ENCODE measurements at regions not wholly inside any gene's neighbourhood (a gene's known extent, or its start where the extent isn't known, plus 50 kb on each side); places are given as distances from the start of the nearest gene placed in this dataset.
A peak's percentile ranks its signal among the peaks of the same experiment; 100 is the strongest.

DNA sequence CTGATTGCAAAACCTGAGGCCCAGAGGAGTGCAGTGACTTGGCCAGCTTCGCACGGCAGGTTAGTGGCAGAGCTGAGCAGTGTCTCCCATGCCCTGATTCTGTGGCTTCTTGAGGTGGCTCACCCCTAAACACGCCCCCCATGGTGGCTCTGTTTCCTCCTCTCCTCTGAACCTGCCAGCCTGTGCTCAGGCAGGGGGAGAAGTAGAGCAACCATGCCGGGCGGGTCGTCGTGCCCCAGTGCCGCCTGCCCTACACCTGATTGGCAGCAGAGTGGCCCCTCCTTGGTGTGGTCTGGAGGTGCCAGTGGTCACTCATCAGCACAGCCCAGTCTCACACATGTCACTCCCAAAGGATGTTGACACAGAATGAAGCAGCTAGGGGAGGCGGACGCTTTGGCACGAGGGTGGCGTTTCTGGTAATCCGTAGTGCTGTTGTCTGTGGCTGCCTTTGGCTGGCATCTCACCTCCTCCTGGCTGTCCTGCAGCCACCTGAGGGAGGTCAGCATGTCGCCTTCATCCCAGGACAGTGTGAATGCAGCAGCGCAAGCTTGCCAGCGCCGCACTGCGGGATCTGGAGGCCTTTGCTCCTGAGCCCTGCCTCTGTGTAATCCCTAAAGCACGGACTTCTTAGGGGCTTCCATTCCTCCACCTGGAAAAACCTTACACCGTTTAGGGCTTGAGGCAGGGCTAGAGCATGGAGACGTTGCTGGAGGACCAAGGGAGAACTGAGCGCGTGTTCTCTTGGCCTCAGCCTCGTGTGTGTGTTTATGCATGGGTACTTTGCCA lies 294.7 kb downstream of the SEC14L1 start:
- DNase-seq, result no peak

DNA sequence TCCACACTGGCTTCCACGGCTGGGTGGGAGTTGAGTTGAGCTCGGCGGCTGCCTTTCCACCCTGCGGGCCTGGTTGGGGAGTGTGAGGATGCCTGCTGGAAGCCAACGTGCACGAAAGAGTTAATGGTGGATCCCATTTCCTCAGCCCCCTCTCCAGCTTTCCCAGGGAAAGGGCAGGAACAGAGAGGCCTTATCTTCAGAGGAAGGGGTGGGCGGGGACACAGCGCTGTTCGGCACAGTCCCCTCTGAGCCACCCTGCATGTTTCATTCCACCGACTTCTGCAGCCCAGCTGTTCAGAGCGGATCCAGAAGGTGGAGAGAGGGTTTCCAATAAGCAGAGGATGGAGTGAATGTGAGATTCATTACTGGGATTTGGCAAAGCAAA lies 295.3 kb downstream of the SEC14L1 start:
- no peak for DNase-seq

DNA sequence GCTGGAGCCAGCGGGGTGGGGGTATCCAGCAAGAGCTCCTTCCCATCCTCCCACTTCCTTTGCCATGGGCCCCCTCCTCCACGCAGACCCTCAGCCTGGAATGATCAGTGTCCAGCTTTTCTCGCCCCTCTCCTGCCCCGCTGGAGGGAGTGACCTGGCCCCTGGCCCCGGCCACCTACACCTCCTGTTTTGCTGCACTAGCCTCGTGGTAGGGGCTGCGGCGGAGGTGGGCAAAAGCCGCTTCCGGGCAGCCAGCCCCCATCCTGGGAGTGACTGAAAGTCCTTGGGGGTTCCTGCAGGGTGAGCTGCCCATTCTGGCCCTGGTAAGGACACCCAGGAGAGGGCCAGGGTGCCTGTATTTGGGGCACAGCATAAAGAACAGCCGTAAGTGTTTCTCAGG lies 295.7 kb downstream of the SEC14L1 start:
- DNase-seq, result no peak

DNA sequence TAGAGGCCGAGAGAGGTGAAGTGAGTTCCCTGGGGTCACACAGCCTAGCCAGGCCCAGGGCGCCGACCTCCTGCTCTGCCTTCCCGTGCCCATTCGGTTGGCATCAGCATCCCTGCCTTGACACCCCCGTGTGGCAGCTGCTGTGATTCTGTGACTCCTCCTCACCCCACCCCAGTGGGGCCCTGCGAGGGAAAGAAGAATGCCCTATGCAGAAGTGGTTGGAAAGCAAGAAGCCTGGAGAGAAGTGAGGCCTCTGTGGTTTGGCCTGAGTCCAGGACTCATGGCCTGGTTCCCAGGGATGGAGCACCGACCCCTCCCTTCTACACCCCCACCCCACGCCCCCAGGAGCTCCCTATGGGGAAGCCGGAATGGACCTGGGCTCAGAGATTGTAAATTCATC lies 296.2 kb downstream of the SEC14L1 start:
- no peak for DNase-seq

DNA sequence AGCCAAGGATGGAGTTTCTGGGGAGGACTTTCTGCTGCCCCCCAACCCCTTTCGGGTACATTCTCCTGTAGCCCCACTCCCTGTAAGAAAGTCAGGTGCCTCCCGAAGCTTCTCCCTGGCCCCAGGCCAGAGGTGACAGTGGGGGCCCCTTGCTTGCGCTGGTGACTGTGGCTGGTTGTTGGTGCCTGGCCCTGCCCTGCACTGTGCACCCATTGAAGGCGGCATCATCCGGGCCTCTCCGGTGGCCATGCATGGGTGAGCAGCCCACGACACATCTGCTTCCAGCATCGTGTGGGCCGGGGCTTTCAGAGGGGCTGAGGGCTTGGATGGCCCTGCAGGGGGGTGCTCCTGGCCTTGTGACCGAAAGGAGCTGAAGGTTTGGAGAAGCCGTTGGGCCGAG lies 297.0 kb downstream of the SEC14L1 start:
- DNase-seq, result no peak

DNA sequence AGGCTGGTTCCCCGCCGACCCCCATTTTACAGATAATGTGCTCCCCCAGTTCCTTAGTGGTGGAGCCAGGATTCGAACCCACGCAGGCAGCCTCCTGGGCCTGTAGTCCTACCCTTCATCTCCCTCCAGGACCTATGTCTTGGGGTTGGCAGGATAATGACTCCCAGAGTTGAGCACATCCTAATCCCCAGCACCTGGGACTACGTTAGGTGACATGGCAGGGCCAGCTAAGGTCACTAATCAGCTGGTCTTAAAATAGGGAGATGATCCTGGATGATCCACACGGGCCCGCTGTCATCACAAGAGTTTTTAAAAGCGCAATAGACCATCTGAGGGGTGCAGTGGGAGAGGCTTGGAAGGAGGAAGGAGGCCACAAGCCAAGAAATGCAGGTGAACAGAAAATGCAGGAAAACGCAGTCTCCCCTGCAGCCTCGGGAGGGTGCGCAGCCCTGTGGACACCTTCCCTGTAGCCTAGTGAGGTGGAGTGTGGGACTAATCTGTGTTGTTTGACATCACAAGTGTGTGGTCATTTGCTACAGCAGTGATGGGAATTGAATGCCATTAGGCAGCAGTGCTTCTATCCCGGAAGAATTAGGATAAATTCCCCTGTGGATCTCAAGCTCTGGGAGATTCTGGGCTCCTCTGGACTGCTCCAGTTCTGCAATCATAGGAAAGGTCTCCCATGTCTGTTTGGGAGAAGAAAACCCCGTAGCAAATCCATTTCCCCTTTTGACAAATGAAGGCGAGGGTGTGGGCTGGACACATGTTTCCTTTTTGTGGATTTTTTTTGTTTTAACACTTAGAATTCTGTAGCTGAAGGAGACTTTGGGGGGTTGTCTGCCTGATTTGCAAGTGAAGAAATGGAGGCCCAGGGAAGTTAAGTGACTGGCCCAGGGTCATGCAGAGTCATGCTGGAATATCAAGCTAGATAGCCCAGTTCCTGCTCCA lies 297.7 kb downstream of the SEC14L1 start:
- no peak for DNase-seq

DNA sequence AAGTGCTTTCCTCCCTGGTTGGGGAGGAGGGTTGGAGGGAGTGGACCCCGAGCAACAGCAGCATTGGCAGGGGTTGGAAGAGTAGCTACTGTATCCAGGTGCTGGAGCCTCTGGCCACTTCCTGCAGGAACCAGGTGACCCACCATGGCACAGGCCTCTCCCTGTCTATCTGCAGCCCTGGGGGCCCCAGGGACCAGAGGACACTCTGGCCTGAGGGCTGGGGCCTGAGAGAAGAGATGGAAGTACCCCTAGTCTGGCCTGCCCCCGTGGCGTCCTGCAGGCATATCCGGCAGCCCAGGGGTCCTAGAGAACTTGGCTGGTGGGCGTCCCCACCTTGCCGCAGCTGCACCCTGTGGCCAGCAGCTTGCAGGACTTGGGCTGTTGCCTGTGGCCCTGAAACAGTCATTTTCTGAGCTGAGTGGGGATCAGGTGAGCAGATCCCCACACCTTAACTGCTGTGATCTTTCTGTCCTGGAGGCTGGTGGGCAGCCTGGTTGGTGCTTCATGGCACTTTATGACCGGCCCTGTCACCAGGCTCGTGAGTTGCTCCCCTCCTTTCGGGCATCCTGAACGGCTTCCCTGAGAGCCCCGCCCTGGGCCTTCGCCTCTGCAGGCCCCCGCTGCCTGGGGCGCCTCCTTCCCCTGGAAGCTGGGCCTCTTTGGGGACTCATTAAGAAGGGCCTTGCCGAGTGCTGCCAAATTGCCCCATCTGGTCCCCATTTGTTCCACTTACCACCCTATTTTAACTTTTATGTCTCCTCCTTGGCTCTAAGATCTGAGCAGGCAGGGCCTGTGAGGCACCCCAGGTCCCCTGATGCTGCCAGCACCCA lies 298.6 kb downstream of the SEC14L1 start:
- DNase-seq, result no peak

DNA sequence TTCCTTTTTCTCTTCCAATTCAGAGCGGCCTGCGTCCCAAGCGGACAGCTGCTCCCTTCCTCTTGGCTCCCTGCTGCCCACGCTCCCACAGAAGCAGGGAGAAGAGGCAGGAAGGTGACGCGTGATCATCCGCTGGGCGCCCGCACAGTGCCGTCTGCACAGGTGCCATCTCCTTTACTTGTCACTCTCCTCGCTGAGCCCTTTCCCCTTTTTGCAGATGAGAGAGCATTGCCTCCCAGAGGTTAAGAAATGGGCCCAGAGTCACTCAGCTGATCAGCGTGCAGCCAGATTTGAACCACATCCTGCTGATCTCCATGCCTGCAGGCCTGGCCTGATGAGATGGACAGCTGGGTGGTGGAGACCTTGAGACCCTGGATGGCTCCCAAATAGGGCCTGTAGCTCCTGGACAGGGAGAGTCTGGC lies 299.8 kb downstream of the SEC14L1 start:
- no peak for DNase-seq

DNA sequence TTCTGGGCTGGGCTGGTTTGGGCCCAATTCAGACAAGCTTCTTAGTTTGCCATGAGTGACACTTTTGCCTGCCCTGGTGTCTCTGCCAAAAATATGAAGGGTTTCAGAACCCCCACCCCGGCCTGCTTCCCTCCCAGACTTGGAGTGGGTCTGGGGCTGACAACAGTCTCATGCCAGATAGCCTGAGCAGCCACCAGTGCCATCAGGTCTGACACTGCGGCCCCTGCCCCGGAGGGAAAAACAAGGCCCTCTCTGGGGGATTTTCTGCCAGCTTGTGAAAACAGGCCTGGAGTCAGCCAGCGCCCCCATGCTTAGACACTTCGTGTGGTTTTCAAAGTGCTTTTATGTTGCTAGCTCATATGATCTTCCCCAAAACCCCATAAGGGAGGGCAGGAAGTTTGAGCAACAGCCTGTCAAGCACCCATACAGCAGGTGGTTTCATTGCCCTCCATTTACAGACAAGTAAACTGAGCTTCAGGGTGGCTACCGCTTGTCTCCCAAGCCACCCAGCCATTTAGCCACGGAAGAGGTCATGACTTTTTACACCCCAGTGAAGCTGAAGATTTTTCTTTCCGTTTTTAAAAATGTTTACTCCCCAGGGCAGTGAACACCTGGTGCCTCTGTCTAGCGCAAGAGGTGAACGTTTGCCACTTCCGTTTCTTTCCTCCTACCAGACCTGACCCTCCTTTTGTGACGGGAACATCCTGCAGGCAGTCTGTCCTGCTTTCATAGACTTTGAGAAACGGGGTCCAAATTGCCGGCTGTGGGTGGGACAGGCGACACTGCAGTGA lies 300.6 kb downstream of the SEC14L1 start:
- DNase-seq, result peak; percentile 85

DNA sequence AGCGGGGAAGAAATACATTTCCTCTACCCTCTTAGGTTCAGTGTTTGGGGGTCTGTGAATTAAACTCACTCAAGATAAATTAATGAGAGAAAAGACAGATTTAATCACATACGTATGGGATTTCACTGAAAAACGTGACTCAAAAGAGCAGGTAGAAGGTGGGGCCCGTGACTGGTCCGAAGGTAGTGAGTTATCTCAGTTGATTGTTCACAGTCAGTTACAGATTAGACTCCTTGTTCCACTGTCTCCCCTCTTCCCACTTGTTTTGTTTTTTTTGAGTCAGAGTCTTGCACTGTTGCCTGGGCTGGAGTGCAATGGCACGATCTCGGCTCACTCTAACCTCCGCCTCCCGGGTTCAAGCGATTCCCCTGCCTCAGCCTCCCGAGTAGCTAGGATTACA lies 301.2 kb downstream of the SEC14L1 start:
- DNase-seq, result peak; percentile 75

DNA sequence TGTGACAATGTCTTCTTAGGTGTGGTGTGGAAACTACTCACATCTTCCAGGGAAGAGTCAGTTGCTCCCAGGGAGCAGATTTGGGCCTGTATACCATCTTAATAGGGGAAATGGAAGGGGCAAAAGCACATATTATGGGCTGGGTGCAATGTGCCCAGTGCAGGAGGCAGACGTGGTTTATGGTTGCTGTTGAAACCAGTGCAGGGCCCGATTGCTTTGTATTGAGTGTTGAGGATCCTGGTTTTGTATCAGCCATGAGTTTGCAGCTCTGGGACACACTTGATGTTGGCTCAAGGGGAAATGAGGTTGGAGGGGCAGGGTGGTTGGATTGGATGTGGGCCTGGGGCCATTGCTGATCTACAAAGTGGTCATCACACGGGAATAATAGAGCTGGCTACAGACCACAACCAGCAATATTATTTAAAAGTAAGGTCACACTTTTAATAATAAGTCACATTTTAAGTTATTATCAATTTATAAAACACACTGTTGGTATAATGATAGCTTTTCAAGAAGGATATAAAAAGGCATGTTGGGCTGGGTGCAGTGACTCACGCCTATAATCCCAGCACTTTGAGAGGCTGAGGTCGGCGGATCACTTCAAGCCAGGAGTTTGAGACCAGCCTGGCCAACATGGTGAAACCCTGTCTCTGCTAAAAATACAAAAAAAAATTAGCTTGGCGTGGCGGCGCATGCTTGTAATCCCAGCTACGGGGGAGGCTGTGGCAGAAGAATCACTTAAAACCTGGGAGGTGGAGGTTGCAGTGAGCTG lies 302.4 kb downstream of the SEC14L1 start:
- no peak for DNase-seq

DNA sequence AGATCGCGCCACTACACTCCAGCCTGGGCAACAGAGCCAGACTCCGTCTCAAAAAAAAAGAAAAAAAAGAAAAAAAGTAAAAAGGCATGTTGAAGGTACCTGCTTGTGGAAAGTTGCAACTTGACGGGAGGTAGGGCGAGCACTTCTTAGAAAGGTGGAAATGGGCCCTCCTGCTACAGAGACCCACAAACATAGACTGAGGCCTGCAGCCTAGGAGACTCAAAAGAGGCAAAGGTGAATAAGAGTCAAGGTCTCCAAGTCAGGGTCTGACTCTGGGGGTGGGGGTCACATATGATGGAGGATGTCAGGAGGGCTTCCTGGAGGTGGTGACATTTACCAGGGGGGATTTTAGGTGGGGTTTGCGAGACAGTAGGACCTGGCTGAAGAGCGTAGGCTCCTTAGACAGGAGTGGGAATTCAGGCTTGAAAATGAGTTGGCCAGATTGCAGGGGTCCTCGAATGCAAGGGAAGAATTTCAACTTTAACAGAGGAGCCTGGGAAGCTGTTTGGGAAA lies 303.0 kb downstream of the SEC14L1 start:
- no peak for DNase-seq

DNA sequence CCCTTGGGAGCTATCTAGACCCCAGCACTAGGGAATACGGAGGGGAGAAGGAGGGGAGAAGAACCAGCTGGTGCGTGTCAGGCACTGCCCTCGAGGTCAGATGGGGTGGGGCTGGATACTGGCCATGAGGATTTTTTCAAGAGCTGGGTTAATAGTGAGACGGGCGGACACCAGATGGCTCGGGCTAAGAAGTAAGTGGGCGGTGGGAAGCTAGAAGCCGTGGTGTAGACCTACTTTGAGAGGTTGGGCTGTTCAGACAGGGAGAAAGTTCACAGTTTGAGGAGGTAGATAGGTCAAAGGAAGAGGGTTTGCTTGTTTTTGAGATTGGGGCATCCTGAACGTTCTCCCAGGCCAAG lies 303.8 kb downstream of the SEC14L1 start:
- no peak for DNase-seq

DNA sequence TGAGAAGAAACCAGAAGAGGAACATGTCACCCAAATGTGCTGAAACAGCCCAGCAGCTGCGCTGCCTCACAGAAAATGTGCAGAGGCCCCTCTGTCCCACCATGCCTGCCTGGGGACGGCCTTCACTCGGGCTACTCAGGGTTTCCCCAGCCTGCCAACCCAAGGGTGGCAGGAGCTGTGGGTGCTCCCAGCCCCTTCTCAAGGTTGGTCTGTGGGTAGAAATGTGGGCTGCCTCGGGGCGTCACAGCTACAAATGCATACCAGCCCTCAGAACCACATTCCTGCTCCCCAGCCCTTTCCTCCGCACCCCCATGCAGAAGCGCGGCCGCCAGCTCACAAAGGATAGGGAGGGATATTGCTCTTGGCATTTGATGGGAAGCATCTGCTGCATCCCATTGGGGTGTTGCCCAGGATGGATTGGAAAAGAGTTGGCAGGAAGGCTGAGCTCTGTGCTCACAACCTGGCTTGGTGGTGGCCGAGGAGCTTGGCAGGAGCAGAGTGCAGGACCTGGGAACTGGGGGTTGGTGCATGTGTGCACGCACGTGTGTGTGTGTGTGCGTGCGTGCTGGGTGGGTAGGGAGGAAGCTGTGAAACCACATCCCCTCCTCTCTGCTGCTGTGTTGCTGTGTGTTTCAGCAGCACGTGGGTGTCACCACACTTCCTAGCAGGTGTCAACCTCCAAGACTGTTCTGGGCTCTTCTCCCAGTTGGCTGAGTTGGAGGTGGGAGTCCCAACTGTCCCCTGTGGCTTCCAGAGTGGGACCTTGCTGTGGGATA lies 304.4 kb downstream of the SEC14L1 start:
- peak; percentile 85 for DNase-seq

DNA sequence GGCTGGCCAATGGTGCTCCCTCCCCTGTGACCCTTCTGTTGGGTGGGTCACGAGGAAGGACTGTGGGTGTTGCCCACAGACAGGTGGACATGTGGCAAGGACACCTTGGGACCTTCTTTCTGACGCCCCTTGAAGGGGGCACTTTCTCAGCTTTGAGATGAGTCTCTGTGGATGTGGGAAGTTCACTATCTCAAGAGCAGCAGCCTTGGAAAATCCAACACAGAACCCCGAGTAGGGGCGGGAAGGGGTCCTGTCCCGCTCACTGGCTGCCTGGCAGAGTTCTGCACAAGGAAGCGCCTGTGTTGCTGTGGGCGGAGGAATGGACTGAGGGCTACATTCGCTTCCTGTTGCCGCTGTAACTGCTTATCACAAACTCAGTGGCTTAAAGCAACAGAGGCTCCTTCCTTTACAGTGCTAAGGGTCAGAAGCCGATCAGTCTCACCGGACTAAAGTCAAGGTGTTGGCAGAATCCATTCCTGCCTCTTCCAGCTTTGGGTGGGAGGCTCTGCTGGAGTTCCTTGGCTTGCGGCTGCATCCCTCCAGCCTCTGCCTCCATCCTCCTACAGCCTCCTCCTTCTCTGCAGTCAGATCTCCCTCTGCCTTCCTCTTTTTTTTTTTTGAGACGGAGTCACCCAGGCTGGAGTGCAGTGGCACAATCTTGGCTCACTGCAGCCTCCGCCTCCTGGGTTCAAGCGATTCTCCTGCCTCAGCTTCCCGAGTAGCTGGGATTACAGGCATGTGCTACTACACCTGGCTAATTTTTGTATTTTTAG lies 305.2 kb downstream of the SEC14L1 start:
- peak; percentile 67 for DNase-seq

DNA sequence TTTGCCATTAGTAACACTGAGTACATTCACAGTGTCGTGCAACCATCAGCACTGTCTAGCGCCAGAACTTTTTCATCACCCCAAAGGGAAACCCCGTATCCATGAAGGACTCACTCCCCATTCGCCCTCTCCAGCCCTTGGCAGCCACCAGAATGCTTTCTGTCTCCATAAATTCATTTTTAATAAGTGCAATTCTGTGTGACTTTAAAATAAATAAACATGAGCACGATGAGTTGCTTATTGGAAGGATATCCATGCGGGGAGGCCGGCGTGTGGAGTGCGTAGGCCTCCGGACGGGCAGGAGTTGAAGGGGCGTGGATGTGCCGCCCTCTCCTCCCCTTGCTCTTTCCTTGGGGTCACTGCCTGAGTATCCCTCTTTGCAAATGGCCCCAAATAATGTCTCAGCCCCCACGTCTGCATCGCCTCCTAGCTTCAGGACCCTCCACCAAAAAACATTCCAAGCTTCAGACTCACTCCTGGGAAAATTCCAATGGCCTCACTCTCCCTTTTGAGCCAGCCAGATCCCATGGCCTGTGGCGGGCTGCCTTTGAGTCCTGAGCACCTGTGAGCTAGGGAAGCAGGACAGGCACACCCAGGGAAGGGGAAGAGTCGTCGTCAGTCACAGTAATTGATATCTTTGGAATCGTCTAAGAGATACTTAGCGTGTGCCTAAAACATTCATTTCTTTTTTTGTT lies 306.3 kb downstream of the SEC14L1 start:
- DNase-seq, result no peak

DNA sequence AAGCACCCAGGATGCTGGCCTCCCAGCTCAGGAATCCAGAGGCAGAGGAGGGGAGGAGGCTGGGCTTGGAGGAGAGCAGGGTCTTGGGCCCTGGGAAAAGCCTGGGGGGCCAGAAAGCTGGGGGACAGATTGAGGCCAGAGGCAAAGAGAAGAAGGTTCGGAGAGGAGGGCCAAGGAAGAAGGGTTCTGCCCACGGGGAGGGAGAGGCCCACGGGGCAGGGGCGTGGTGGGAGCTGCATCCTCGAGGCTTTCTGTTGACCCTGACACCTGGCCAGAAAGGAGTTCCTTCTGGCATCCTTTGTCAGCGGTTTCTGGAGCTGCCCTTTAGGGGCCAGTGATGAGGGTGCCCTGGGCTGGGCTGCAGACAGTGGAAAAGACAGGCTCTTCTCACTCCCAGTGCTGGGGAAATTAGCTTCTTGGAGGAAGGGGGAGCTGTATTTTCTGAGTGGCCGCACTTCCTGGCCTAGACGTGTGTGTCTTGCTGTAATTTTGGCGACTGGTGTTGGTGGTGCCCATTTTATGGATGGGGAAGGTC lies 308.7 kb downstream of the SEC14L1 start:
- no peak for DNase-seq

DNA sequence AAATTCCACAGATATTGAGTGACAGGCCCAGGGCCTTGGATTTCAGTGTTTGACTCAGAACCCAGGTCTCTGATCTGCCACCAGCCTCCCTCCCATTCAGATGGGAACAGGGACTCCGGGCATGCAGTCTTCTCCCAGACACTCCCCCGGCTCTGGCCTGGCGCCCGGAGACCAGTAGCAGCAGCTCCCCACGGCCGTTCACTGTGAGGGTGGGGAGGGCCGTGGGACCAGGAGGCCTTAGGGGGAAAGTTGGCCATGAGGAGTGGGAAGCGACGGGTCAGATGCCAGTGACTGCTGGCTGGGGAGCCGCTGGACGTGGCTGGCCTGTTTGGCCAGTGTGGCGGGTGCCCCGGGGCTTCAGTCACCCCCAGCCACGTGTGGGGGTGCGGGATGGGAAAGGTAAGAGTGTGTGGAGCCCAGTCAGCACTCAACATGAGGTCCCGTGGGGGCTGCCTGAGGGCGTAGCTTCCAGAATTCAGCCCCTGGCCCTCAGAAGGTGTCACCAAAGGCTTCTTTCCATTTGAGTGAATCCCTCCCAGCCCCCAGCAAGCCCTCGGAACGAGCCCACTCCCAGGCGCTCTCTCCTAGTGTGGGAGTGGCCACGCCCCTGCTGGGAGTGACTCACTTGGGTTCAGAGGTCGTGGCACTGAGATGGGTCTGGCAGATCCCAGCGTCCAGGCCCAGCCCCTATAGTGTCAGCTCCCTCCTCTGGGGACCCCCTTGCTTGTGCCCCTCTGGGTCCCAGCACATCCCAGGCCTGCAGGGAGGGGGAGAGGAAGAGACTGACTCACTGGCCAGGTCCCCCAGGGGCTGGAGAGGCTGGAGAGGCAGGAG lies 309.4 kb downstream of the SEC14L1 start:
- DNase-seq, result peak; percentile 79

Data from stimulated activated CD4-positive, alpha-beta T cell treated with anti-CD3 and anti-CD28 coated beads, Interleukin-4, amount 100 ng/mL, for 24 hours (primary cell).